HCT116 (cell line): ENCODE measurements at regions not wholly inside any gene's neighbourhood (a gene's known extent, or its start where the extent isn't known, plus 50 kb on each side); places are given as distances from the start of the nearest gene placed in this dataset.

Experiments used
- ATAC-seq: fragments of 200-7000 bp; cut with Tn5 transposase; 2 replicates; pipeline ENCODE4 v1.9.1; 2020; ENCODE audit warnings: mild to moderate bottlenecking, moderate library complexity
- BruUV-seq: library from RNA; stranded (reverse); fragments of 400-500 nt; replicated peaks from 2 replicates; lab custom pipeline; 2021; lab: Mats Ljungman, UMichigan
- CTCF ChIA-PET: fragments of 300-600 bp; sonication (Branson Sonifier 250); formaldehyde crosslinking; loops from one replicate; lab custom pipeline; 2021; ENCODE audit warnings: antibody characterized with exemption; lab: Charles Lee
- POLR2A ChIA-PET: fragments of 300-600, 350-600 bp; sonication (Branson Sonifier 250); formaldehyde crosslinking; loops from one replicate; lab custom pipeline; 2021; ENCODE audit warnings: antibody characterized with exemption; lab: Charles Lee
- RAD21 ChIA-PET, 2 experiments: fragments of 300-600 bp; sonication (Branson Sonifier 250); formaldehyde crosslinking; loops; one replicate each; lab custom pipeline; 2023; ENCODE audit warnings: low total read pairs in 2 of 2; ENCODE audit not compliant: uncharacterized antibody in 2 of 2, unreplicated experiment in 2 of 2, low non-redundant PET in 1 of 2; lab: Charles Lee
- DNase-seq: peaks from one replicate; pipeline ENCODE4 v3.0.0-alpha.2; 2010; ENCODE audit warnings: low read depth, low spot score
- H2AFZ ChIP-seq: fragments of 200-600 bp; shearing (Covaris generic), sonication (generic); 2 replicates; pipeline ENCODE4 v1.6.1; 2017; ENCODE audit warnings: low read depth, mixed run types, mixed read lengths, antibody characterized with exemption, low read length; ENCODE audit not compliant: poor library complexity, severe bottlenecking
- H3K27ac ChIP-seq: 2 replicates; pipeline ENCODE4 v1.5.1; 2012; ENCODE audit warnings: low read depth, low read length
- H3K27me3 ChIP-seq: fragments of 200-600 bp; sonication (generic); 2 replicates; pipeline ENCODE4 v1.6.1; 2016; ENCODE audit warnings: mixed run types, low read length, mixed read lengths; ENCODE audit not compliant: insufficient read depth
- H3K36me3 ChIP-seq, 2 experiments: fragments of 200-500 bp in 1 of 2; fragments of 200-600 bp in 1 of 2; sonication (Bioruptor generic) in 1 of 2; sonication (generic) in 1 of 2; 2 replicates each; pipeline versions ENCODE4 v1.5.1 to v1.6.1; 2014 to 2016; ENCODE audit warnings: low read length in 2 of 2, inconsistent platforms in 1 of 2, mixed read lengths in 1 of 2, mixed run types in 1 of 2; ENCODE audit not compliant: insufficient read depth in 2 of 2, control insufficient read depth in 1 of 2
- H3K4me1 ChIP-seq, 2 experiments: fragments of 200-600 bp in 1 of 2; sonication (generic) in 1 of 2; 2 replicates each; pipeline versions ENCODE4 v1.5.1 to v1.6.1; 2012 to 2017; ENCODE audit warnings: low read length in 2 of 2, inconsistent platforms in 1 of 2, mild to moderate bottlenecking in 1 of 2, mixed read lengths in 1 of 2, mixed run types in 1 of 2, moderate library complexity in 1 of 2; ENCODE audit not compliant: insufficient read depth in 2 of 2, control insufficient read depth in 1 of 2
- H3K4me2 ChIP-seq: fragments of 200-600 bp; sonication (generic); 2 replicates; pipeline ENCODE4 v1.6.1; 2017; ENCODE audit warnings: mixed run types, low read length, mixed read lengths
- H3K4me3 ChIP-seq, 2 experiments: fragments of 200-600 bp in 1 of 2; sonication (generic) in 1 of 2; replicated peaks in 1 of 2; 2 replicates each; pipeline ENCODE4 v1.5.1; 2011 to 2016; ENCODE audit warnings: low read length in 2 of 2, control low read depth in 1 of 2, low read depth in 1 of 2, mild to moderate bottlenecking in 1 of 2, mixed read lengths in 1 of 2, mixed run types in 1 of 2
- H3K79me2 ChIP-seq: fragments of 200-600 bp; sonication (generic); 2 replicates; pipeline ENCODE4 v1.6.1; 2017; ENCODE audit warnings: mild to moderate bottlenecking, mixed run types, low read length, moderate library complexity, mixed read lengths; ENCODE audit not compliant: insufficient read depth
- H3K9ac ChIP-seq: fragments of 200-600 bp; sonication (generic); 2 replicates; pipeline ENCODE4 v1.6.1; 2016; ENCODE audit warnings: low read length, mixed read lengths
- H3K9me2 ChIP-seq: fragments of 200-600 bp; sonication (generic), shearing (Covaris generic); 2 replicates; pipeline ENCODE4 v1.6.1; 2017; ENCODE audit warnings: mixed run types, mild to moderate bottlenecking, moderate library complexity; ENCODE audit not compliant: insufficient read depth
- H3K9me3 ChIP-seq, 2 experiments: fragments of 200-500 bp in 1 of 2; fragments of 200-600 bp in 1 of 2; sonication (Bioruptor generic) in 1 of 2; sonication (generic) in 1 of 2; 2 replicates each; pipeline ENCODE4 v1.6.1; 2014 to 2017; ENCODE audit warnings: low read length in 2 of 2, mixed read lengths in 2 of 2, inconsistent platforms in 1 of 2, low read depth in 1 of 2, mild to moderate bottlenecking in 1 of 2, mixed run types in 1 of 2, moderate library complexity in 1 of 2; ENCODE audit not compliant: control insufficient read depth in 1 of 2, insufficient read depth in 1 of 2
- H4K20me1 ChIP-seq: fragments of 200-600 bp; sonication (generic), shearing (Covaris generic); 2 replicates; pipeline ENCODE4 v1.6.1; 2017; ENCODE audit warnings: mixed run types, mild to moderate bottlenecking, moderate library complexity; ENCODE audit not compliant: insufficient read depth
- EGR1 ChIP-seq: IDR thresholded peaks from 2 replicates; pipeline ENCODE4 v1.6.1; 2012; ENCODE audit warnings: low read depth
- EZH2 ChIP-seq: fragments of 200-600 bp; sonication (generic); IDR thresholded peaks from 2 replicates; pipeline ENCODE4 v1.6.1; 2017; ENCODE audit warnings: antibody characterized with exemption, mixed run types
- FOSL1 ChIP-seq: IDR thresholded peaks from 2 replicates; pipeline ENCODE4 v1.6.1; 2012; ENCODE audit warnings: low read depth
- SIN3A ChIP-seq: IDR thresholded peaks from 2 replicates; pipeline ENCODE4 v1.6.1; 2012; ENCODE audit warnings: low read depth
- ZNF274 ChIP-seq: fragments of 200-500 bp; sonication (Bioruptor generic); IDR thresholded peaks from 2 replicates; pipeline ENCODE4 v1.6.1; 2014; ENCODE audit warnings: mild to moderate bottlenecking, low read depth, low read length, inconsistent platforms
- intact Hi-C: fragments of 100-400 bp; cut with micrococcal nuclease; formaldehyde crosslinking; loops from 2 replicates; pipeline ENCODE4 v1.10.0; 2022

DNA sequence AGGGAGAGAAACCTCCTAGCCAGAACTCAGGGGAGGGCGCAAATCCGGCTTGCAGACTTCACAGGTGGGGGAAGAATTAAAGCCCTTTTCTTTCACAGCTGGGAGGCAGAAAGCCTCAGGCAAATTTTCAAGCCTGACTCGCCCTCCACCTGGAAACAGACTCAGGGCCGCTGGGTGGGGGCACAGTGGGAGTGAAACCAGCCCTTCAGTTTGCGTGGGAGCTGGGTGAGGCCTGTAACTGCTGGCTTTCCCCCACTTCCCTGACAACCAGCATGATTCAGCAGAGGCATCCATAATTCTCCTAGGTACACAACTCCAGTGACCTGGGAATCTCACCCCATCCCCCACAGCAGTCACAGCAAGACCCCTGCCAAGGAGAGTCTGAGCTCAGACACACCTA lies 206.9 kb upstream of the INTU start:
- H3K27ac ChIP-seq: no peak overlapping the region
- H3K79me2 ChIP-seq: no peaks in the 10 kb centered on the region
- H3K9ac ChIP-seq: no peak overlapping the region
- DNase-seq: no peak
- CTCF ChIA-PET: no interaction called here
- no peak overlapping the region for H3K4me3 ChIP-seq
- ATAC-seq: no peak
- RAD21 ChIA-PET: no interaction called here
- POLR2A ChIA-PET: no interaction called here
- no peaks in the 10 kb centered on the region for H3K36me3 ChIP-seq
- no peak overlapping the region for H3K4me2 ChIP-seq
- no peaks in the 10 kb centered on the region for H3K4me1 ChIP-seq
- no peak overlapping the region for H2AFZ ChIP-seq
- no peaks in the 10 kb centered on the region for H4K20me1 ChIP-seq
- no peaks in the 10 kb centered on the region for H3K27me3 ChIP-seq
- H3K9me3 ChIP-seq: no peaks in the 10 kb centered on the region
- intact Hi-C loops: no loop called here
- no peaks in the 10 kb centered on the region for H3K9me2 ChIP-seq
- TF ChIP-seq EGR1 (no peak), EZH2 (no peak), FOSL1 (no peak)
- no TSS peak for BruUV-seq

DNA sequence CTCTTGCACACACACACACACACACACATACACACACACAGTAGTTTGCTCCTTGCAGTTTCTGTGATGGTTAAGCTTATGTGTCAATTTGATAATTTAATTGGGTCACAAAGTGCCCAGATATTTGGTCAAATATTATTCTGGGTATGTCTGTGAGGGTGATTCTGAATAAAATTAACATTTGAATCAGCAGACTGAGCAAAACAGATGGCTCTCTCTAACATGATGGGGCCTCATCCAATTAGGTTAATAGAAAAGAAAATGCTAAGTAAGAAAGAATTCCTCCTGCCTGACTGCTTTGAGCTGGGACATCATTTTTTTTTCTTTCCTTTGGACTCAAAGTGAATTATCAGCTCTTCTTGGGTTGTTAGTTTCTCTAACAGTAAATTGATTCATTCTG lies 191.2 kb upstream of the INTU start:
- H3K36me3 ChIP-seq: no peaks in the 10 kb centered on the region
- H3K79me2 ChIP-seq: no peaks in the 10 kb centered on the region
- H3K9ac ChIP-seq: no peak overlapping the region
- TF ChIP-seq SIN3A: no peak
- TF ChIP-seq ZNF274: no peak
- H2AFZ ChIP-seq: no peak overlapping the region
- ATAC-seq (no peak), DNase-seq (no peak)
- POLR2A ChIA-PET: no interaction called here
- H3K4me2 ChIP-seq: no peak overlapping the region
- H3K9me3 ChIP-seq: no peaks in the 10 kb centered on the region
- no peaks in the 10 kb centered on the region for H4K20me1 ChIP-seq
- H3K9me2 ChIP-seq: no peaks in the 10 kb centered on the region
- intact Hi-C loops: no loop called here
- RAD21 ChIA-PET: no interaction called here
- no peak overlapping the region for H3K4me3 ChIP-seq
- no peak overlapping the region for H3K27ac ChIP-seq
- no TSS peak for BruUV-seq
- H3K27me3 ChIP-seq: no peaks in the 10 kb centered on the region
- CTCF ChIA-PET: no interaction called here
- no peaks in the 10 kb centered on the region for H3K4me1 ChIP-seq
